ENCODE measurements at regions not wholly inside any gene's neighbourhood (a gene's known extent, or its start where the extent isn't known, plus 50 kb on each side); places are given as distances from the start of the nearest gene placed in this dataset.

DNA sequence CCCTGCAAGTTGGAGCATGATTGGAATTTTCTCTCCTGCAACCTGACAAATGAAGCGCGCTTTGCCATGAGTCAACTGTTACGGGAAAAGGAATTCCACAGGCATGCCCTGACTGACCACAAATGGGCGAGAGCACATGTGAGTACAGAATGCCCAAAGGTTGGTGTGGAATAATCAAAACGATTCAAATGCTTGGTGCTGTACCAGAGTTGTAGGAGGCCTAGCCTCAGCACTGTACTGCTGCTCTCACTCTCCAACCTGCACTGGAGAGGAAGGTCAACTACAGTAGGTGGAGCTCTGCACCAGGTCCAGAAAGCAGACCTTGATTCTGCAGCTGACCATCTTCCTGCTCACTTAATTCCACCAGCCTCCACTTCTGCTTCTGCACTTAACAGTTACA is 406.9 kb upstream of the ACTBL2 start:
- TF ChIP-seq, protein P1, sequence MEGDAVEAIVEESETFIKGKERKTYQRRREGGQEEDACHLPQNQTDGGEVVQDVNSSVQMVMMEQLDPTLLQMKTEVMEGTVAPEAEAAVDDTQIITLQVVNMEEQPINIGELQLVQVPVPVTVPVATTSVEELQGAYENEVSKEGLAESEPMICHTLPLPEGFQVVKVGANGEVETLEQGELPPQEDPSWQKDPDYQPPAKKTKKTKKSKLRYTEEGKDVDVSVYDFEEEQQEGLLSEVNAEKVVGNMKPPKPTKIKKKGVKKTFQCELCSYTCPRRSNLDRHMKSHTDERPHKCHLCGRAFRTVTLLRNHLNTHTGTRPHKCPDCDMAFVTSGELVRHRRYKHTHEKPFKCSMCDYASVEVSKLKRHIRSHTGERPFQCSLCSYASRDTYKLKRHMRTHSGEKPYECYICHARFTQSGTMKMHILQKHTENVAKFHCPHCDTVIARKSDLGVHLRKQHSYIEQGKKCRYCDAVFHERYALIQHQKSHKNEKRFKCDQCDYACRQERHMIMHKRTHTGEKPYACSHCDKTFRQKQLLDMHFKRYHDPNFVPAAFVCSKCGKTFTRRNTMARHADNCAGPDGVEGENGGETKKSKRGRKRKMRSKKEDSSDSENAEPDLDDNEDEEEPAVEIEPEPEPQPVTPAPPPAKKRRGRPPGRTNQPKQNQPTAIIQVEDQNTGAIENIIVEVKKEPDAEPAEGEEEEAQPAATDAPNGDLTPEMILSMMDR (IDR thresholded peaks at IDR 0.05; ENCODE audit: insufficient read depth, low read depth, low read length) = no peak
- no peak for TF ChIP-seq EZH2 (IDR thresholded peaks at IDR 0.05; ENCODE audit: insufficient read depth, low read length)
